GM18499 (cell line): ENCODE measurements at regions not wholly inside any gene's neighbourhood (a gene's known extent, or its start where the extent isn't known, plus 50 kb on each side); places are given as distances from the start of the nearest gene placed in this dataset.

Experiments
- ATAC-seq: cut with Tn5 transposase; IDR thresholded peaks from one replicate; pipeline ENCODE4 v1.9.1; 2021; ENCODE audit warnings: moderate number of reproducible peaks; ENCODE audit not compliant: insufficient read depth, unreplicated experiment

DNA sequence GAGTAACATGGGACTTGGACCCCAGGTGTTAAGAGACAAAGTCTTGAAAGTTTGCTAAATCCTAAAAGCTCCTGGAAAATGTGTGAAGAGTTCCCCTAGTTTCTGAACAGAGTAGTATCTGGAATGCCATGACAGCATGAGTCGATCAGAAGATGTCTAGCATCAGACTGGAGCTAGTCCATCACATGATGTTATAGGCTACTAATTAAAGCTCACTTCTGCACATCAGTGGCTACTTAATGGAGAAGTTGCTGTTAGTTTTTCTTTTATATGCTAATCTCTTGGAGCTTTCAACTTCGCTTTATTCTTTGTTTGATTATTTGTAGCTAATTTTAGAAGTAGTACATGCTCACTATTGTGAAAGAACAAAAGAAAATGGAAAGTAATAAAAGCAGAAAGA, 471.3 kb upstream of the KLF4 start:
- ATAC-seq = no peak

- no peak for ATAC-seq
Observed at GRCh38 chr9:107954312-107954711, 464.7 kb upstream of the KLF4 start.

- ATAC-seq = no peak
Observed at GRCh38 chr9:107953556-107954125, 464.1 kb upstream of the KLF4 start.

- no peak for ATAC-seq
Observed at GRCh38 chr9:107952773-107953172, 463.2 kb upstream of the KLF4 start.

GRCh38 chr9:107951511-107951910, 461.9 kb upstream of the KLF4 start:
- no peak for ATAC-seq

- no peak for ATAC-seq
Observed at GRCh38 chr9:107949061-107949460, 459.5 kb upstream of the KLF4 start.

DNA sequence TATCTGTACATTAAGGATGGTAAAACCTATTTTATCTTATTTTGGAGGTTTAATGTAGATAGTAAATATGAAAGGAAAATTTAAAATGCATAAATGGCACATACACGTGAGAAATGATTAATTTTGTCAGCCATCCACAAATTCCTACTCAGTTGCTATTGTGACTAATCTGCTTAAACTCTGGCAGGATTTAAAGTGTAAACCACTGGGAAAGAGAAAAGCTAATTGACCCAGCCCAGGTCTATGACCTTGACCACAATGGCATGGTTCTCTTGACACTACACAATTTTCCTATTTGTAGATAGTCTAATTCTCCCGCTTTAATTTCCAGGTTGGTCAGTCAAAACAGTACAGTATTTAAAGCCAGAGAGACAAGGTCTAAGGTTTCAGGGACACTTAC, 459.0 kb upstream of the KLF4 start:
- ATAC-seq = no peak

DNA sequence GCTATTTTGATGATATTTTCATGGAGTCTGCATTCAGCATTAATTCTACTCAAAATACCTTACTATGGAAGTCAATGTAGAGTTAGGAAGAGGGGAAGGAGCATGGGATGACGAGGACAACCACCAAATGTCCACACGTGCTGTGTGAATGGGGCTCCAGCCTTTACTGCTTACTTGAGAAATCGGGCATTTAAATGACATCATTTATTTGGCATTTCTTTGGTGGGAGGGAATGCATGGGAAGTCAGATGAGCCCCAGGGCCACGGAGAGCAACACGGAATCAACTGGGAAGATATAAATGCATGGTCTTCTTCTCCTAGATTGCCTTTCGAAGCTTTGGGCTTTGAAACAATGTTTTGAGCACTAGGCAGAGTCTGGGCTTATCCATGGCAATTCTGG, 458.5 kb upstream of the KLF4 start:
- no peak for ATAC-seq

GRCh38 chr9:107946364-107947141, 457.0 kb upstream of the KLF4 start:
- ATAC-seq = no peak

DNA sequence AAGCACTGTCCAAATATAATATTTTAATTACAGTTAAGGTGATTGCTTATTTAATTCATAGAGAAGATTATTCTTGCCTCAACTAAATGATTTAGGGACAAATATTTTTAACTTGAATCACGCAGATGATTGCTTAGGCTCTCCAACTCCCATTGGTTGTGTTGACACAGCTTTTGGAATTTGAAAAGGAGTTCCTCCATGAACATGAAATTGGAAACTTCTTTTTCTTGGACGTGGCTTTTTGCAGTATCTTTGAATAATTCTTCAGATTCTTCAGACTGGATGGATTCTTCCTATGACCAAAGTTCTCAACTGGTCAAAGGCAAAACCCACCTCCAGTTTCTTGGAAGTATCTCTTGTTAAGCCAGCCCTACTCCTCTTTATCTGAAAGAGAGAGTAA, 456.4 kb upstream of the KLF4 start:
- no peak for ATAC-seq

GRCh38 chr9:107945493-107945892, 455.9 kb upstream of the KLF4 start:
- ATAC-seq = no peak

GRCh38 chr9:107944387-107944786, 454.8 kb upstream of the KLF4 start:
- ATAC-seq = no peak

DNA sequence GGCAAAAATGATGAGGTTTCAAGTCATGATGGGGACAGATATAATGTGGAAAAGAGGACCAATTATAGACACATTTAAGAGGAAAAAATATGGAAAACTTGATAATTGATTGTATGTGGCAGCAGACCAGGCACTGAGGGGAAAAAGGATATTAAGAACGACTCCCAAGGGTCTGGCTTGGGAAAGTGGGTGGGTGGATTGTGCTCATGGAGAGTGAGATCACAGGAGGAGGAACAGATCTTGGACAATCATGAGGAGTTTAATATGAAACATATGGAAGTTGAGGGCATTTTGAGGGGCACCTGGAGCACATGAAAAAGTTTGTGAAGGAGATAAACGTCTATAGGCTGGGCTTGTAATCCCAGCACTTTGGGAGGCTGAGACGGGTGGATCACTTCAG, 454.3 kb upstream of the KLF4 start:
- ATAC-seq = no peak

GRCh38 chr9:107942856-107943255, 453.3 kb upstream of the KLF4 start:
- ATAC-seq = no peak

DNA sequence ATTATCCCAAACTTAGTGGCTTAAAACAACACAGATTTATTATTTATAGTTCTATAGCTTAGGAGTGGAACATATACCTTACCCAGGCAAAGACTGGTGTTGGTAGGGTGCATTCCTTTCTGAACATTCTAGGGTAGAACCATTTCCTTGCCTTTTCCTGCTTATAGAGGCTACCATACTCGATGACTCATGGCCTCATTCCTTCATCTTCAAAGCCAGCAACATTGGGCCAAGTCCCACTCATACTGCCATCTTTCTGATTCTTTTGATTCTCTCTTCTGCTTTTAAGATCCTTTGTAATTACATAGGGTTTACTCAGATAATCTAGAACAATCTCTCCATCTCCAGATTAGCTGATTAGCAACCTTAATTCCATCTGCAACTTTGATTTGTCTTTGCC, 452.7 kb upstream of the KLF4 start:
- ATAC-seq = no peak

DNA sequence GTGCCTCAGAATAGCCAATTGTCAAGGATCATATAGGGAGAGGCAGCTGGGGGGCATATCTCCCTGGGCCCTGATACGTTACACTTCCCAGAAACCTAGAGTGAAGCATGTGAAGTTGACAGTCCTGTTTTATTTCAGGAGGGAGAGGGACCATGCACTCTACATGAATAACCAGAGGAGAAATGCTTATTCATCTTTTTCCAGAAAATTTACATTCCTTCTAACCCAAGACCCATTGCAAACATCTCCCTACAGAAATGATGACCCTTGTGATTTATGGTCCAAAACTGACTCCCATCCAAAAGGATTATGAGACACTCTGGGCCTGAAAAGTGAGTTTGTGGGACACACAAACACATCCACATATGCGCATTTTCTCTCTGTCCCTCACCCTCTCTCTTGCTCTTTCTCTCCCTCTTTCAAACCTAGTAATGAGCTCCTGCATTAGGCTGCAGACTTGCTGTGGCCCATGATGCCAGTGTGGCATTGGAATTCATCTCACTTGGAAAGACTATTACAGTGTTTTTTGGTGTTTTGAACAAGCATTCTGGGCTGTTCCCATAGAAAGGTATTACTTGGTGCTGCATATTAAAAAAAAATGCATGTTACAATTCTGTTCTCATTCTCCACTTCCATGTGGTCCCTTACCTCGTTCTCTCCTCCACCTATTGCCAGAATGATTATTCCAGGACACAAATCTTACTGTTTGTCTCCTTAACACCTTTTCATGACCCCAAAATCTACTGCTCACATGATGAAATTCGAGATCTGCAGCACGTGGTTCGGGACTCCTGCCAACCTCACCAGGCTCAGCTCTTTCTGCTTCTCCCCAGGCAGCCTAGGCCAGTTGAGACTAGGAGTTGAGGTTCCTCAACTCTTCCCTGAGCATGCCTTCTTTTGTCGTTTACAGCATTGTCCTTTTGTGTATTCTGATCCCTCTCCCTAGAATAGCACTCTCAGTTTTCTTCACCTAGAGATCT, 451.3 kb upstream of the KLF4 start:
- ATAC-seq = no peak

DNA sequence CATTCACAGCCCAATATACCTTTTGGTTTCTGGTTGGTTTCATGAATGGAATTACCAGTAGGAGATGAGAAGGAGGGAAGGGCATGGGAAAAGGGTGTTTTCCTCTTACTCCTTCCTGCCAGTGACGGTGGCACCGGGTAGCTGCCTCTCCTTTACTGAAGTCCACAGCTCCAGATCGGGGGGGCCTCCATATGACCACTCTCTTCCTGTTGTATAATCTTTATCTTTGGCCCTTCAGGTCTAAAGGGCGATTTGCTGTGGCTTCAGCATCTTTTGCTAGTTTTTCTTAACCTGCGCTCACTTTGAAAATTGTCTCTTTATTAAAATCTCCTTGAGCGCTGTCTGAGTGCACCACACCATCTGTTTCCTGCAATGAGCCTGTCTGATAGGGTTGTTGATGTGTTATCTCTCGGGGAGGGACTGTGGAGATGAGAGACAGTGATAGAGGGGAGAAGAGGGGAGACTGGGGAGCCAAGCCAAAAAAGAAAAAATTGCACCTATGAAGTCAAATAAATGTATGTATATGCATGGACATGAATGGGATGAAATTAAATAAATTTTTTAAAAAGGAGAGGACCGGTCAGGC, 449.3 kb upstream of the KLF4 start:
- no peak for ATAC-seq

DNA sequence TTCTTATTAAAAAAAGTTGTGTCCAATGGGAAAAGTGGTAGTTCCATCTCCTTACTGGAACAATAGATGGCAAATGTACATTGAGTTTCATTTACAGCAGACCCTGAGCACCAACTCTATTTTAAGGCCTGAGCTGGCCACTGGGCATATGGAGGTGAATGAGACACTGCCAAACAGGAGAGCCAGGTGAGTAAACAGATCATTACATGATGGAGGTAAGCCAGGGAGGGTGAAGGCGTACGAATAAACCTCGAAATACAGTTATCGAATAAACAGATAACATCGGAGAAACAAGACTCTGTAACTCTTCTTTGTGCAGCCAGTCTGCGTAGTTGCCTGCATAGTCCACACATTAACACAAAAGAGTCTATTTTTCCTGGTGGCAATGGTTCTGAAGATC, 446.4 kb upstream of the KLF4 start:
- no peak for ATAC-seq

DNA sequence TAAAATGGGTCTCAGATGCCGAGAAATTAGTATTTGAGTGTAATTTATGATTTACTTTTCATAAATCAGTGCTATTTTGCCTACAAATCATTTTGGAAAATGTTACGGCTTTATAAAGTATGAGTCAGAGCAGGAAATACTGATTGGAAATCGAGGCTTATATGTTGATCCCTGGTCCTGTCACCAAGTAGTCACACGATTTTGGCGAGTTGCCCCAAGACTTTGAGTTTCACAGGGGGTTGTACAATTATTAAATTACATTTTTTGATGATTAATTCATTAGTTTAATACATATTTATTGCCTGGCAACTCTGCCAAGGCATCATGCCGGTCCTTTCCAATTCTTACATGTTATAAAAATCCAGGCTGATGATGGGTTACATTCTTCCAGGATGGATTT, 443.9 kb upstream of the KLF4 start:
- no peak for ATAC-seq

GRCh38 chr9:107933097-107933496, 443.5 kb upstream of the KLF4 start:
- ATAC-seq = no peak

DNA sequence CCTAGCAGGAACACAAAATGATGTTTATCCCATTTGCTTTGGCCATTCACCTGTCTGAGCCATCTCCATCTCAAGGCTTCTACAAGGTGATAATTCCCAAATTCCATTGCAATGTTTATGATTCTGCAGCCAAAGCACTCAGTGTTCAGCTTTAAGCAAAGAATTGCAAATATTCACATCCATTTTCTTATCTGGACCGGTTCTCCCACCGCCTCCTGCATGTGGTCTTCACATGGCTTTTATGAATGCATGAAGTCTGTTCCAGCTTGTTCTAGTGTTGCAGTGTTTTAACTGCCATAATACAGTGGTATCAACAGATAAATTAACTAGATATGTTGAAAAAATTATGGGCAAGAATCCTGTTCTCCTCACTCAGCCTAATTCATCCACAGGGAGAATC, 443.0 kb upstream of the KLF4 start:
- no peak for ATAC-seq
